SU-DHL-6 (cell line): ENCODE measurements at regions not wholly inside any gene's neighbourhood (a gene's known extent, or its start where the extent isn't known, plus 50 kb on each side); places are given as distances from the start of the nearest gene placed in this dataset.
"Not testable (repeated sequence)": the region's sequence is repeated elsewhere in the genome, so short reads cannot be mapped to it uniquely, and the experiment has no call there.

Experiments
- EZH2phosphoT487 ChIP-seq: fragments of 200-600 bp; sonication (generic), shearing (Covaris generic); conservative IDR thresholded peaks from 2 replicates; pipeline ENCODE4 v1.6.1; 2018; ENCODE audit warnings: mild to moderate bottlenecking, antibody characterized with exemption, low read length, moderate library complexity, mixed read lengths
- TF ChIP-seq, protein P1 (sequence below): fragments of 200-600 bp; sonication (generic); IDR thresholded peaks from one replicate; pipeline ENCODE4 v1.5.1; 2017; ENCODE audit warnings: antibody characterized with exemption, mild to moderate bottlenecking, low read length, moderate library complexity; ENCODE audit not compliant: insufficient read depth, poor library complexity, severe bottlenecking

DNA sequence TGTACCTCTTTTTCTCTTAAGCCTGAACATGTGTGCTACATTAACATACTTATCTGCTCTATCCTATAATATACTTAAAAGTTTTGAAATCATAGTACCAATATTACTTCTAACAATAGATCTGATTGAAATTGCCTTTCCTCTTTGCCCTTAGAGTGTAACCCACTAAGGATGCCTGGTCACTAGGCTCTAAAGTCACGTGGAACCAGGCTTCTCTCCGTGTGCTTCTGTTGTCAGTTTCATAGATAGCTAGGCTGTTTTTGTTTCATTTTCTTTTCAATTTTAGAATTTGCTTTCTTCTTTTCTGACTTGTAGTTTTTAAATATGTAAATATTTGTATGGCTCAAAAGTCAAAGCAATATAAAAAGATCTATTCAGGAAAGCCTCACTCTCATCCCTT is 100.5 kb upstream of the PZP start:
- not testable (repeated sequence) for TF ChIP-seq EZH2phosphoT487
- TF ChIP-seq, protein P1, sequence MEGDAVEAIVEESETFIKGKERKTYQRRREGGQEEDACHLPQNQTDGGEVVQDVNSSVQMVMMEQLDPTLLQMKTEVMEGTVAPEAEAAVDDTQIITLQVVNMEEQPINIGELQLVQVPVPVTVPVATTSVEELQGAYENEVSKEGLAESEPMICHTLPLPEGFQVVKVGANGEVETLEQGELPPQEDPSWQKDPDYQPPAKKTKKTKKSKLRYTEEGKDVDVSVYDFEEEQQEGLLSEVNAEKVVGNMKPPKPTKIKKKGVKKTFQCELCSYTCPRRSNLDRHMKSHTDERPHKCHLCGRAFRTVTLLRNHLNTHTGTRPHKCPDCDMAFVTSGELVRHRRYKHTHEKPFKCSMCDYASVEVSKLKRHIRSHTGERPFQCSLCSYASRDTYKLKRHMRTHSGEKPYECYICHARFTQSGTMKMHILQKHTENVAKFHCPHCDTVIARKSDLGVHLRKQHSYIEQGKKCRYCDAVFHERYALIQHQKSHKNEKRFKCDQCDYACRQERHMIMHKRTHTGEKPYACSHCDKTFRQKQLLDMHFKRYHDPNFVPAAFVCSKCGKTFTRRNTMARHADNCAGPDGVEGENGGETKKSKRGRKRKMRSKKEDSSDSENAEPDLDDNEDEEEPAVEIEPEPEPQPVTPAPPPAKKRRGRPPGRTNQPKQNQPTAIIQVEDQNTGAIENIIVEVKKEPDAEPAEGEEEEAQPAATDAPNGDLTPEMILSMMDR, result not testable (repeated sequence)
